HUES6 (cell line): ENCODE measurements at regions not wholly inside any gene's neighbourhood (a gene's known extent, or its start where the extent isn't known, plus 50 kb on each side); places are given as distances from the start of the nearest gene placed in this dataset.

Experiments used
- H3K27ac ChIP-seq: 2 replicates; pipeline ENCODE4 v1.7.0; 2013; ENCODE audit warnings: low read depth, mild to moderate bottlenecking, low read length, inconsistent platforms
- H3K27me3 ChIP-seq: 2 replicates; pipeline ENCODE4 v1.6.1; 2013; ENCODE audit warnings: low read length; ENCODE audit not compliant: control insufficient read depth, insufficient read depth
- H3K36me3 ChIP-seq: 2 replicates; pipeline ENCODE4 v1.6.1; 2013; ENCODE audit warnings: low read length; ENCODE audit not compliant: control insufficient read depth, insufficient read depth
- H3K4me1 ChIP-seq: 2 replicates; pipeline ENCODE4 v1.6.1; 2013; ENCODE audit warnings: low read length; ENCODE audit not compliant: control insufficient read depth, insufficient read depth
- H3K4me3 ChIP-seq: 2 replicates; pipeline ENCODE4 v1.5.1; 2013; ENCODE audit warnings: low read depth, low read length
- H3K9ac ChIP-seq: one replicate; pipeline ENCODE4 v1.6.1; 2013; ENCODE audit warnings: mild to moderate bottlenecking, low read length
- H3K9me3 ChIP-seq: 2 replicates; pipeline ENCODE4 v1.6.1; 2013; ENCODE audit warnings: low read depth, low read length; ENCODE audit not compliant: control insufficient read depth, insufficient read depth

GRCh38 chr2:41710944-41711343, 336.9 kb upstream of the PKDCC start:
- no peak overlapping the region for H3K9ac ChIP-seq
- H3K27me3 ChIP-seq, result no peaks in the 10 kb centered on the region
- H3K27ac ChIP-seq, result no peak overlapping the region
- no peaks in the 10 kb centered on the region for H3K4me1 ChIP-seq
- H3K9me3 ChIP-seq, result no peaks in the 10 kb centered on the region
- no peaks in the 10 kb centered on the region for H3K36me3 ChIP-seq
- no peak overlapping the region for H3K4me3 ChIP-seq

GRCh38 chr2:41711736-41712135, 336.1 kb upstream of the PKDCC start:
- no peaks in the 10 kb centered on the region for H3K27me3 ChIP-seq
- H3K27ac ChIP-seq, result no peak overlapping the region
- H3K4me3 ChIP-seq, result no peak overlapping the region
- H3K9me3 ChIP-seq, result no peaks in the 10 kb centered on the region
- no peaks in the 10 kb centered on the region for H3K4me1 ChIP-seq
- no peak overlapping the region for H3K9ac ChIP-seq
- no peaks in the 10 kb centered on the region for H3K36me3 ChIP-seq

- no peak overlapping the region for H3K9ac ChIP-seq
- no peaks in the 10 kb centered on the region for H3K27me3 ChIP-seq
- no peak overlapping the region for H3K4me3 ChIP-seq
- no peaks in the 10 kb centered on the region for H3K36me3 ChIP-seq
- H3K4me1 ChIP-seq, result no peaks in the 10 kb centered on the region
- no peaks in the 10 kb centered on the region for H3K9me3 ChIP-seq
- H3K27ac ChIP-seq, result no peak overlapping the region
Measured at GRCh38 chr2:41716497-41716896, 331.3 kb upstream of the PKDCC start.

GRCh38 chr2:41717839-41718238, 330.0 kb upstream of the PKDCC start:
- H3K4me1 ChIP-seq, result peaks cover 2% of the 10 kb centered on the region
- H3K9ac ChIP-seq, result no peak overlapping the region
- H3K27ac ChIP-seq, result no peak overlapping the region
- no peaks in the 10 kb centered on the region for H3K27me3 ChIP-seq
- H3K36me3 ChIP-seq, result no peaks in the 10 kb centered on the region
- H3K9me3 ChIP-seq, result no peaks in the 10 kb centered on the region
- H3K4me3 ChIP-seq, result no peak overlapping the region

GRCh38 chr2:41718705-41719104, 329.1 kb upstream of the PKDCC start:
- Histone ChIP-seq H3K4me1 (peaks cover 11% of the 10 kb centered on the region), H3K9ac (no peak overlapping the region), H3K27ac (no peak overlapping the region), H3K4me3 (no peak overlapping the region), H3K36me3 (no peaks in the 10 kb centered on the region), H3K9me3 (no peaks in the 10 kb centered on the region), H3K27me3 (no peaks in the 10 kb centered on the region)

GRCh38 chr2:41719756-41720155, 328.1 kb upstream of the PKDCC start:
- Histone ChIP-seq H3K4me1 (peaks cover 12% of the 10 kb centered on the region), H3K9ac (no peak overlapping the region)

GRCh38 chr2:41720331-41721251, 327.2 kb upstream of the PKDCC start:
- Histone ChIP-seq H3K27ac (no peak overlapping the region), H3K27me3 (no peaks in the 10 kb centered on the region), H3K9ac (no peak overlapping the region), H3K36me3 (no peaks in the 10 kb centered on the region), H3K9me3 (no peaks in the 10 kb centered on the region), H3K4me1 (peaks cover 12% of the 10 kb centered on the region), H3K4me3 (no peak overlapping the region)

More at GRCh38 chr2:41719756-41720155, 328.1 kb upstream of the PKDCC start:
- Histone ChIP-seq H3K9me3 (no peaks in the 10 kb centered on the region), H3K27me3 (no peaks in the 10 kb centered on the region), H3K36me3 (no peaks in the 10 kb centered on the region), H3K4me3 (no peak overlapping the region), H3K27ac (no peak overlapping the region)

- H3K9ac ChIP-seq, result no peak overlapping the region
- H3K36me3 ChIP-seq, result no peaks in the 10 kb centered on the region
- H3K27me3 ChIP-seq, result no peaks in the 10 kb centered on the region
- no peak overlapping the region for H3K4me3 ChIP-seq
- H3K27ac ChIP-seq, result no peak overlapping the region
- H3K9me3 ChIP-seq, result no peaks in the 10 kb centered on the region
- H3K4me1 ChIP-seq, result peaks cover 12% of the 10 kb centered on the region
Measured at GRCh38 chr2:41722668-41723369, 325.0 kb upstream of the PKDCC start.

GRCh38 chr2:41723526-41723925, 324.3 kb upstream of the PKDCC start:
- Histone ChIP-seq H3K4me3 (no peak overlapping the region), H3K9me3 (no peaks in the 10 kb centered on the region), H3K27ac (no peak overlapping the region), H3K27me3 (no peaks in the 10 kb centered on the region), H3K36me3 (no peaks in the 10 kb centered on the region), H3K9ac (no peak overlapping the region), H3K4me1 (peaks cover 12% of the 10 kb centered on the region)

GRCh38 chr2:41724465-41724864, 323.4 kb upstream of the PKDCC start:
- Histone ChIP-seq H3K36me3 (no peaks in the 10 kb centered on the region), H3K9ac (no peak overlapping the region)

GRCh38 chr2:41725901-41726300, 321.9 kb upstream of the PKDCC start:
- H3K27me3 ChIP-seq, result no peaks in the 10 kb centered on the region
- H3K9ac ChIP-seq, result no peak overlapping the region
- H3K4me3 ChIP-seq, result no peak overlapping the region
- H3K9me3 ChIP-seq, result no peaks in the 10 kb centered on the region
- H3K36me3 ChIP-seq, result no peaks in the 10 kb centered on the region
- peaks cover 12% of the 10 kb centered on the region for H3K4me1 ChIP-seq
- H3K27ac ChIP-seq, result no peak overlapping the region

More at GRCh38 chr2:41724465-41724864, 323.4 kb upstream of the PKDCC start:
- H3K4me3 ChIP-seq, result no peak overlapping the region
- no peak overlapping the region for H3K27ac ChIP-seq
- H3K9me3 ChIP-seq, result no peaks in the 10 kb centered on the region
- no peaks in the 10 kb centered on the region for H3K27me3 ChIP-seq
- peaks cover 12% of the 10 kb centered on the region for H3K4me1 ChIP-seq
